ENCODE measurements at regions not wholly inside any gene's neighbourhood (a gene's known extent, or its start where the extent isn't known, plus 50 kb on each side); places are given as distances from the start of the nearest gene placed in this dataset.

DNA sequence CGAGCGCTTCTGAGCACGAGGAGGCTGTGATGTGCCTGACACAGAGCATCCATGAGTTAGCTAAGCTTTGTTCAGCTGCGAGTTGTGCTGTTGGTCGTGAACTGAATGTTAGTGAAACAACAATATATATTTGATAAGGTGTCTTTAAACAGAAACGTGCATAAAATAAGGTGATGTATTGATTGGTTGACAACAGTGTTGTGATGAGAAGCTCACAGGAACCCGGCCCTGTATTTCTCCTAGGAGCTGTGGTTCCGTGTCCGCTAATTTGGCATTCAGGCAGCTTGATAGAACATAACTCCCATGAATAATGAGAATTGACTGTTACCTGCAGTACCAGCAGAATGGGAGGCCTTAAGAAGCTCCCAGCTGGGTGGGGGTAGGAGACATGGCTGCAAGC is 146.4 kb upstream of the MYCN start:
- H3K4me1 ChIP-seq (ENCODE audit: insufficient read depth), result peaks cover 6% of the 10 kb centered on the region; the same call in 1 of the 2 replicates

More for the DNA sequence above, 146.4 kb upstream of the MYCN start:
- H3K36me3 Mint-ChIP-seq (ENCODE audit: low read depth), result no peaks in the 10 kb centered on the region
- no peak overlapping the region for H3K4me3 ChIP-seq
- no peak overlapping the region for H3K27ac ChIP-seq (ENCODE audit: low read depth)
- H3K27me3 Mint-ChIP-seq (ENCODE audit: insufficient read depth, low read depth, poor library complexity), result peaks cover 5% of the 10 kb centered on the region
- no peak overlapping the region for H3K4me2 ChIP-seq
- H3F3A ChIP-seq (replicated peaks; ENCODE audit: low read depth), result no peaks in the 10 kb centered on the region
- H3K79me2 ChIP-seq (replicated peaks; ENCODE audit: insufficient read depth), result no peaks in the 10 kb centered on the region
- H3K4me3 Mint-ChIP-seq, result no peak overlapping the region
- no peak overlapping the region for H3K27ac Mint-ChIP-seq
- TF ChIP-seq EZH2phosphoT487 (IDR thresholded peaks at IDR 0.05; ENCODE audit: unreplicated experiment), result no peak
- no peak for TF ChIP-seq NANOG (IDR thresholded peaks at IDR 0.05; ENCODE audit: borderline replicate concordance)
- TF ChIP-seq, protein P1, sequence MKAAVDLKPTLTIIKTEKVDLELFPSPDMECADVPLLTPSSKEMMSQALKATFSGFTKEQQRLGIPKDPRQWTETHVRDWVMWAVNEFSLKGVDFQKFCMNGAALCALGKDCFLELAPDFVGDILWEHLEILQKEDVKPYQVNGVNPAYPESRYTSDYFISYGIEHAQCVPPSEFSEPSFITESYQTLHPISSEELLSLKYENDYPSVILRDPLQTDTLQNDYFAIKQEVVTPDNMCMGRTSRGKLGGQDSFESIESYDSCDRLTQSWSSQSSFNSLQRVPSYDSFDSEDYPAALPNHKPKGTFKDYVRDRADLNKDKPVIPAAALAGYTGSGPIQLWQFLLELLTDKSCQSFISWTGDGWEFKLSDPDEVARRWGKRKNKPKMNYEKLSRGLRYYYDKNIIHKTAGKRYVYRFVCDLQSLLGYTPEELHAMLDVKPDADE (IDR thresholded peaks at IDR 0.05), result no peak
- TF ChIP-seq, protein P2, sequence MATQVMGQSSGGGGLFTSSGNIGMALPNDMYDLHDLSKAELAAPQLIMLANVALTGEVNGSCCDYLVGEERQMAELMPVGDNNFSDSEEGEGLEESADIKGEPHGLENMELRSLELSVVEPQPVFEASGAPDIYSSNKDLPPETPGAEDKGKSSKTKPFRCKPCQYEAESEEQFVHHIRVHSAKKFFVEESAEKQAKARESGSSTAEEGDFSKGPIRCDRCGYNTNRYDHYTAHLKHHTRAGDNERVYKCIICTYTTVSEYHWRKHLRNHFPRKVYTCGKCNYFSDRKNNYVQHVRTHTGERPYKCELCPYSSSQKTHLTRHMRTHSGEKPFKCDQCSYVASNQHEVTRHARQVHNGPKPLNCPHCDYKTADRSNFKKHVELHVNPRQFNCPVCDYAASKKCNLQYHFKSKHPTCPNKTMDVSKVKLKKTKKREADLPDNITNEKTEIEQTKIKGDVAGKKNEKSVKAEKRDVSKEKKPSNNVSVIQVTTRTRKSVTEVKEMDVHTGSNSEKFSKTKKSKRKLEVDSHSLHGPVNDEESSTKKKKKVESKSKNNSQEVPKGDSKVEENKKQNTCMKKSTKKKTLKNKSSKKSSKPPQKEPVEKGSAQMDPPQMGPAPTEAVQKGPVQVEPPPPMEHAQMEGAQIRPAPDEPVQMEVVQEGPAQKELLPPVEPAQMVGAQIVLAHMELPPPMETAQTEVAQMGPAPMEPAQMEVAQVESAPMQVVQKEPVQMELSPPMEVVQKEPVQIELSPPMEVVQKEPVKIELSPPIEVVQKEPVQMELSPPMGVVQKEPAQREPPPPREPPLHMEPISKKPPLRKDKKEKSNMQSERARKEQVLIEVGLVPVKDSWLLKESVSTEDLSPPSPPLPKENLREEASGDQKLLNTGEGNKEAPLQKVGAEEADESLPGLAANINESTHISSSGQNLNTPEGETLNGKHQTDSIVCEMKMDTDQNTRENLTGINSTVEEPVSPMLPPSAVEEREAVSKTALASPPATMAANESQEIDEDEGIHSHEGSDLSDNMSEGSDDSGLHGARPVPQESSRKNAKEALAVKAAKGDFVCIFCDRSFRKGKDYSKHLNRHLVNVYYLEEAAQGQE (IDR thresholded peaks at IDR 0.05; ENCODE audit: unreplicated experiment), result no peak
- TF ChIP-seq POLR2AphosphoS5 (IDR thresholded peaks at IDR 0.05; ENCODE audit: low read depth), result no peak
- TF ChIP-seq, protein P3, sequence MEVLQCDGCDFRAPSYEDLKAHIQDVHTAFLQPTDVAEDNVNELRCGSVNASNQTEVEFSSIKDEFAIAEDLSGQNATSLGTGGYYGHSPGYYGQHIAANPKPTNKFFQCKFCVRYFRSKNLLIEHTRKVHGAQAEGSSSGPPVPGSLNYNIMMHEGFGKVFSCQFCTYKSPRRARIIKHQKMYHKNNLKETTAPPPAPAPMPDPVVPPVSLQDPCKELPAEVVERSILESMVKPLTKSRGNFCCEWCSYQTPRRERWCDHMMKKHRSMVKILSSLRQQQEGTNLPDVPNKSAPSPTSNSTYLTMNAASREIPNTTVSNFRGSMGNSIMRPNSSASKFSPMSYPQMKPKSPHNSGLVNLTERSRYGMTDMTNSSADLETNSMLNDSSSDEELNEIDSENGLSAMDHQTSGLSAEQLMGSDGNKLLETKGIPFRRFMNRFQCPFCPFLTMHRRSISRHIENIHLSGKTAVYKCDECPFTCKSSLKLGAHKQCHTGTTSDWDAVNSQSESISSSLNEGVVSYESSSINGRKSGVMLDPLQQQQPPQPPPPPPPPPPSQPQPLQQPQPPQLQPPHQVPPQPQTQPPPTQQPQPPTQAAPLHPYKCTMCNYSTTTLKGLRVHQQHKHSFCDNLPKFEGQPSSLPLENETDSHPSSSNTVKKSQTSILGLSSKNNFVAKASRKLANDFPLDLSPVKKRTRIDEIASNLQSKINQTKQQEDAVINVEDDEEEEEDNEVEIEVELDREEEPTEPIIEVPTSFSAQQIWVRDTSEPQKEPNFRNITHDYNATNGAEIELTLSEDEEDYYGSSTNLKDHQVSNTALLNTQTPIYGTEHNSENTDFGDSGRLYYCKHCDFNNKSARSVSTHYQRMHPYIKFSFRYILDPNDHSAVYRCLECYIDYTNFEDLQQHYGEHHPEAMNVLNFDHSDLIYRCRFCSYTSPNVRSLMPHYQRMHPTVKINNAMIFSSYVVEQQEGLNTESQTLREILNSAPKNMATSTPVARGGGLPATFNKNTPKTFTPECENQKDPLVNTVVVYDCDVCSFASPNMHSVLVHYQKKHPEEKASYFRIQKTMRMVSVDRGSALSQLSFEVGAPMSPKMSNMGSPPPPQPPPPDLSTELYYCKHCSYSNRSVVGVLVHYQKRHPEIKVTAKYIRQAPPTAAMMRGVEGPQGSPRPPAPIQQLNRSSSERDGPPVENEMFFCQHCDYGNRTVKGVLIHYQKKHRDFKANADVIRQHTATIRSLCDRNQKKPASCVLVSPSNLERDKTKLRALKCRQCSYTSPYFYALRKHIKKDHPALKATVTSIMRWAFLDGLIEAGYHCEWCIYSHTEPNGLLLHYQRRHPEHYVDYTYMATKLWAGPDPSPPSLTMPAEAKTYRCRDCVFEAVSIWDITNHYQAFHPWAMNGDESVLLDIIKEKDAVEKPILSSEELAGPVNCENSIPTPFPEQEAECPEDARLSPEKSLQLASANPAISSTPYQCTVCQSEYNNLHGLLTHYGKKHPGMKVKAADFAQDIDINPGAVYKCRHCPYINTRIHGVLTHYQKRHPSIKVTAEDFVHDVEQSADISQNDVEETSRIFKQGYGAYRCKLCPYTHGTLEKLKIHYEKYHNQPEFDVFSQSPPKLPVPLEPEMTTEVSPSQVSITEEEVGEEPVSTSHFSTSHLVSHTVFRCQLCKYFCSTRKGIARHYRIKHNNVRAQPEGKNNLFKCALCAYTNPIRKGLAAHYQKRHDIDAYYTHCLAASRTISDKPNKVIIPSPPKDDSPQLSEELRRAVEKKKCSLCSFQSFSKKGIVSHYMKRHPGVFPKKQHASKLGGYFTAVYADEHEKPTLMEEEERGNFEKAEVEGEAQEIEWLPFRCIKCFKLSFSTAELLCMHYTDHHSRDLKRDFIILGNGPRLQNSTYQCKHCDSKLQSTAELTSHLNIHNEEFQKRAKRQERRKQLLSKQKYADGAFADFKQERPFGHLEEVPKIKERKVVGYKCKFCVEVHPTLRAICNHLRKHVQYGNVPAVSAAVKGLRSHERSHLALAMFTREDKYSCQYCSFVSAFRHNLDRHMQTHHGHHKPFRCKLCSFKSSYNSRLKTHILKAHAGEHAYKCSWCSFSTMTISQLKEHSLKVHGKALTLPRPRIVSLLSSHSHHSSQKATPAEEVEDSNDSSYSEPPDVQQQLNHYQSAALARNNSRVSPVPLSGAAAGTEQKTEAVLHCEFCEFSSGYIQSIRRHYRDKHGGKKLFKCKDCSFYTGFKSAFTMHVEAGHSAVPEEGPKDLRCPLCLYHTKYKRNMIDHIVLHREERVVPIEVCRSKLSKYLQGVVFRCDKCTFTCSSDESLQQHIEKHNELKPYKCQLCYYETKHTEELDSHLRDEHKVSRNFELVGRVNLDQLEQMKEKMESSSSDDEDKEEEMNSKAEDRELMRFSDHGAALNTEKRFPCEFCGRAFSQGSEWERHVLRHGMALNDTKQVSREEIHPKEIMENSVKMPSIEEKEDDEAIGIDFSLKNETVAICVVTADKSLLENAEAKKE (CRISPR knock-in tag; IDR thresholded peaks at IDR 0.05), result no peak
- H3K4me1 Mint-ChIP-seq, result peaks cover 9% of the 10 kb centered on the region; the same call in 2 of the 3 replicates
- 0 out of 2 replicates have a peak, but pooled peaks cover 7% of the 10 kb centered on the region for H3K9me2 ChIP-seq (ENCODE audit: insufficient read depth)
- H3K27me3 ChIP-seq (ENCODE audit: insufficient read depth), result no peaks in the 10 kb centered on the region
- H2AFZ ChIP-seq, result peak overlapping the region; percentile 18; the same call in 1 of the 2 replicates
- no peaks in the 10 kb centered on the region; the same call in 2 of the 3 replicates for H3K9me3 Mint-ChIP-seq
- no peaks in the 10 kb centered on the region for H4K20me1 ChIP-seq (replicated peaks; ENCODE audit: insufficient read depth)
- H3K36me3 ChIP-seq (ENCODE audit: insufficient read depth), result no peaks in the 10 kb centered on the region
- no peak for DNase-seq (ENCODE audit: low spot score)
- ATAC-seq, result no peak

Data from GM23338 (cell line).